ENCODE measurements at regions not wholly inside any gene's neighbourhood (a gene's known extent, or its start where the extent isn't known, plus 50 kb on each side); places are given as distances from the start of the nearest gene placed in this dataset.

GRCh38 chrX:1935805-1936204, 320.9 kb downstream of the ASMT start:
- no peak for TF ChIP-seq CEBPB (IDR thresholded peaks at IDR 0.05)
- TF ChIP-seq SMC3 (IDR thresholded peaks at IDR 0.05) = no peak
- TF ChIP-seq NFE2L2 (conservative IDR thresholded peaks at IDR 0.05; ENCODE audit: low read length) = no peak
- no peak for TF ChIP-seq POLR2A (IDR thresholded peaks at IDR 0.05; ENCODE audit: low read length)
- no peak for TF ChIP-seq CTCF (IDR thresholded peaks at IDR 0.05)
- TF ChIP-seq MAFK (IDR thresholded peaks at IDR 0.05; ENCODE audit: partially characterized antibody) = no peak
- TF ChIP-seq NR3C1 (IDR thresholded peaks at IDR 0.05) = no peak
- TF ChIP-seq RNF2 (IDR thresholded peaks at IDR 0.05; ENCODE audit: borderline replicate concordance, low read depth) = no peak
- no peak for TF ChIP-seq RCOR1 (IDR thresholded peaks at IDR 0.05; ENCODE audit: low read depth, low read length)
- TF ChIP-seq EP300 (IDR thresholded peaks at IDR 0.05) = no peak
- TF ChIP-seq PBX3 (IDR thresholded peaks at IDR 0.05) = no peak
- TF ChIP-seq SREBF2 (IDR thresholded peaks at IDR 0.05) = no peak
- TF ChIP-seq ZSCAN20 (CRISPR knock-in tag; IDR thresholded peaks at IDR 0.05) = no peak
